Vagina (tissue), 2 donors: ENCODE measurements at regions not wholly inside any gene's neighbourhood (a gene's known extent, or its start where the extent isn't known, plus 50 kb on each side); places are given as distances from the start of the nearest gene placed in this dataset.

Experiments
- POLR2A ChIP-seq, 2 donors: fragments of 450-650 bp; IDR thresholded peaks; one replicate each; pipeline ENCODE4 v1.6.1; 2017; ENCODE audit warnings: antibody characterized with exemption in 2 of 2, mild to moderate bottlenecking in 2 of 2, moderate library complexity in 2 of 2
- TF ChIP-seq, protein P1 (sequence below), 3 experiments: fragments of 450-650 bp in 2 of 3; fragments of 200-600 bp in 1 of 3; sonication (generic) in 1 of 3; IDR thresholded peaks; one replicate each; pipeline ENCODE4 v1.5.1; 2017 to 2019; ENCODE audit warnings: antibody characterized with exemption in 3 of 3, mild to moderate bottlenecking in 2 of 3, moderate library complexity in 2 of 3

GRCh38 chr4:128686810-128687209 is 122.7 kb upstream of the JADE1 start:
- TF ChIP-seq, protein P1, sequence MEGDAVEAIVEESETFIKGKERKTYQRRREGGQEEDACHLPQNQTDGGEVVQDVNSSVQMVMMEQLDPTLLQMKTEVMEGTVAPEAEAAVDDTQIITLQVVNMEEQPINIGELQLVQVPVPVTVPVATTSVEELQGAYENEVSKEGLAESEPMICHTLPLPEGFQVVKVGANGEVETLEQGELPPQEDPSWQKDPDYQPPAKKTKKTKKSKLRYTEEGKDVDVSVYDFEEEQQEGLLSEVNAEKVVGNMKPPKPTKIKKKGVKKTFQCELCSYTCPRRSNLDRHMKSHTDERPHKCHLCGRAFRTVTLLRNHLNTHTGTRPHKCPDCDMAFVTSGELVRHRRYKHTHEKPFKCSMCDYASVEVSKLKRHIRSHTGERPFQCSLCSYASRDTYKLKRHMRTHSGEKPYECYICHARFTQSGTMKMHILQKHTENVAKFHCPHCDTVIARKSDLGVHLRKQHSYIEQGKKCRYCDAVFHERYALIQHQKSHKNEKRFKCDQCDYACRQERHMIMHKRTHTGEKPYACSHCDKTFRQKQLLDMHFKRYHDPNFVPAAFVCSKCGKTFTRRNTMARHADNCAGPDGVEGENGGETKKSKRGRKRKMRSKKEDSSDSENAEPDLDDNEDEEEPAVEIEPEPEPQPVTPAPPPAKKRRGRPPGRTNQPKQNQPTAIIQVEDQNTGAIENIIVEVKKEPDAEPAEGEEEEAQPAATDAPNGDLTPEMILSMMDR (IDR thresholded peaks at IDR 0.05), result no peak
- no peak for TF ChIP-seq POLR2A (IDR thresholded peaks at IDR 0.05)
